ENCODE measurements at regions not wholly inside any gene's neighbourhood (a gene's known extent, or its start where the extent isn't known, plus 50 kb on each side); places are given as distances from the start of the nearest gene placed in this dataset.

GRCh38 chrX:124529786-124530185 is 183.4 kb downstream of the SH2D1A start:
- DNase-seq = no peak

- DNase-seq = no peak
Observed at GRCh38 chrX:124530803-124531202, 184.4 kb downstream of the SH2D1A start.

- no peak for DNase-seq
Observed at GRCh38 chrX:124534536-124534935, 188.2 kb downstream of the SH2D1A start.

- DNase-seq = no peak
Observed at GRCh38 chrX:124540474-124540873, 194.1 kb downstream of the SH2D1A start.

- DNase-seq = no peak
Observed at GRCh38 chrX:124548571-124548970, 202.2 kb downstream of the SH2D1A start.

GRCh38 chrX:124555036-124555595 is 208.8 kb downstream of the SH2D1A start:
- no peak for DNase-seq

- DNase-seq = no peak
Observed at GRCh38 chrX:124557976-124558375, 211.6 kb downstream of the SH2D1A start.

- no peak for DNase-seq
Observed at GRCh38 chrX:124573468-124573867, 227.1 kb downstream of the SH2D1A start.

- no peak for DNase-seq
Observed at GRCh38 chrX:124592744-124593143, 246.4 kb downstream of the SH2D1A start.

GRCh38 chrX:124594017-124594651 is 247.8 kb downstream of the SH2D1A start:
- DNase-seq = no peak

GRCh38 chrX:124605511-124605910 is 259.1 kb downstream of the SH2D1A start:
- no peak for DNase-seq

- DNase-seq = no peak
Observed at GRCh38 chrX:124606724-124607123, 260.4 kb downstream of the SH2D1A start.

GRCh38 chrX:124619710-124620109 is 273.3 kb downstream of the SH2D1A start:
- no peak for DNase-seq

- no peak for DNase-seq
Observed at GRCh38 chrX:124634363-124634762, 288.0 kb downstream of the SH2D1A start.

GRCh38 chrX:124641737-124642491 is 295.6 kb downstream of the SH2D1A start:
- no peak for DNase-seq

- no peak for DNase-seq
Observed at GRCh38 chrX:124646403-124646802, 300.0 kb downstream of the SH2D1A start.

- DNase-seq = no peak
Observed at GRCh38 chrX:124651031-124651430, 304.7 kb downstream of the SH2D1A start.

GRCh38 chrX:124665621-124666400 is 319.4 kb downstream of the SH2D1A start:
- DNase-seq = no peak

- DNase-seq = no peak
Observed at GRCh38 chrX:124679199-124679598, 332.8 kb downstream of the SH2D1A start.

- no peak for DNase-seq
Observed at GRCh38 chrX:124680287-124680686, 333.9 kb downstream of the SH2D1A start.

- DNase-seq = no peak
Observed at GRCh38 chrX:124690495-124690894, 344.1 kb downstream of the SH2D1A start.

- no peak for DNase-seq
Observed at GRCh38 chrX:124699876-124700275, 353.5 kb downstream of the SH2D1A start.

GRCh38 chrX:124717537-124717936 is 371.2 kb downstream of the SH2D1A start:
- DNase-seq = no peak

GRCh38 chrX:124719060-124719459 is 372.7 kb downstream of the SH2D1A start:
- DNase-seq = no peak

Measured in DMS79 treated with DMSO at 0.1 percent for 48 hours (cell line).